HEK293 (cell line): ENCODE measurements at regions not wholly inside any gene's neighbourhood (a gene's known extent, or its start where the extent isn't known, plus 50 kb on each side); places are given as distances from the start of the nearest gene placed in this dataset.

ENCODE experiments used
- MZF1 ChIP-seq: fragments of 450-650 bp; formaldehyde crosslinking; IDR thresholded peaks from 2 replicates; pipeline ENCODE4 v1.5.1; 2017; ENCODE audit warnings: missing biosample characterization, missing genetic modification characterization, borderline replicate concordance
- SETDB1 ChIP-seq: IDR thresholded peaks from one replicate; pipeline ENCODE4 v1.6.1; 2017; ENCODE audit warnings: mild to moderate bottlenecking, low read length, moderate library complexity, mixed read lengths; ENCODE audit not compliant: insufficient read length
- SP2 ChIP-seq: fragments of 450-650 bp; formaldehyde crosslinking; IDR thresholded peaks from 2 replicates; pipeline ENCODE4 v1.5.1; 2016; ENCODE audit warnings: missing biosample characterization, missing genetic modification characterization
- WT1 ChIP-seq: fragments of 450-650 bp; formaldehyde crosslinking; IDR thresholded peaks from 2 replicates; pipeline ENCODE4 v1.5.1; 2016; ENCODE audit warnings: missing biosample characterization, missing genetic modification characterization
- ZNF138 ChIP-seq: fragments of 450-650 bp; formaldehyde crosslinking; IDR thresholded peaks from 2 replicates; pipeline ENCODE4 v1.5.1; 2016; ENCODE audit warnings: missing biosample characterization, missing genetic modification characterization, borderline replicate concordance
- ZNF274 ChIP-seq, 2 experiments: fragments of 200-500 bp in 1 of 2; fragments of 450-650 bp in 1 of 2; sonication (Bioruptor generic) in 1 of 2; formaldehyde crosslinking in 1 of 2; IDR thresholded peaks; 2 replicates each; pipeline versions ENCODE4 v1.5.1 to v1.6.1; 2014 to 2016; ENCODE audit warnings: borderline replicate concordance in 1 of 2, inconsistent platforms in 1 of 2, low read length in 1 of 2, missing biosample characterization in 1 of 2, missing genetic modification characterization in 1 of 2
- ZNF311 ChIP-seq: fragments of 450-650 bp; formaldehyde crosslinking; IDR thresholded peaks from 2 replicates; pipeline ENCODE4 v1.5.1; 2017; ENCODE audit warnings: missing biosample characterization, missing genetic modification characterization, borderline replicate concordance
- ZNF473 ChIP-seq: fragments of 450-650 bp; formaldehyde crosslinking; IDR thresholded peaks from 2 replicates; pipeline ENCODE4 v1.5.1; 2017; ENCODE audit warnings: missing biosample characterization, missing genetic modification characterization
- ZNF664 ChIP-seq: fragments of 450-650 bp; formaldehyde crosslinking; IDR thresholded peaks from 2 replicates; pipeline ENCODE4 v1.5.1; 2016; ENCODE audit warnings: missing biosample characterization, missing genetic modification characterization
- TF ChIP-seq, protein P1 (sequence below): fragments of 450-650 bp; formaldehyde crosslinking; IDR thresholded peaks from 2 replicates; pipeline ENCODE4 v1.5.1; 2016; ENCODE audit warnings: missing biosample characterization, missing genetic modification characterization
- TF ChIP-seq, protein P2 (sequence below): fragments of 450-650 bp; formaldehyde crosslinking; IDR thresholded peaks from 2 replicates; pipeline ENCODE4 v1.5.1; 2016; ENCODE audit warnings: missing biosample characterization, missing genetic modification characterization

DNA sequence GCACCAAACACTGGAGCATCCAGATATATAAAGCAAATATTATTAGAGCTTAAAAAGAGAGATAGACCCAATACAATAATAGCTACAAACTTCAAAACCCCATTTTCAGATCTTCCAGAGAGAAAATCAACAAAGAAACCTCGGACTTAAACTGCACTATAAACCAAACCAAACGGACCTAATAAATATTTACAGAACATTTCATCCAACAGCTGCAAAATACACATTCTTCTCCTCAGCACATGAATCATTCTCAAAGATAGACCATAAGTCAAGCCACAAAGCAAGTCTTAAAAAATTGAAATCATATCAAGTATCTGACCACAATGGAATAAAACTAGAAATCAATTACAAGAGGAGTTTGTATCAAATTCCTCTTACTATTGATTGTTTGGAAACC is 140.2 kb upstream of the OTOS start:
- no peak for TF ChIP-seq ZNF473 (tag by site-specific recombination)
- TF ChIP-seq SETDB1 = no peak
- TF ChIP-seq MZF1 (tag by site-specific recombination) = no peak
- TF ChIP-seq, protein P1, sequence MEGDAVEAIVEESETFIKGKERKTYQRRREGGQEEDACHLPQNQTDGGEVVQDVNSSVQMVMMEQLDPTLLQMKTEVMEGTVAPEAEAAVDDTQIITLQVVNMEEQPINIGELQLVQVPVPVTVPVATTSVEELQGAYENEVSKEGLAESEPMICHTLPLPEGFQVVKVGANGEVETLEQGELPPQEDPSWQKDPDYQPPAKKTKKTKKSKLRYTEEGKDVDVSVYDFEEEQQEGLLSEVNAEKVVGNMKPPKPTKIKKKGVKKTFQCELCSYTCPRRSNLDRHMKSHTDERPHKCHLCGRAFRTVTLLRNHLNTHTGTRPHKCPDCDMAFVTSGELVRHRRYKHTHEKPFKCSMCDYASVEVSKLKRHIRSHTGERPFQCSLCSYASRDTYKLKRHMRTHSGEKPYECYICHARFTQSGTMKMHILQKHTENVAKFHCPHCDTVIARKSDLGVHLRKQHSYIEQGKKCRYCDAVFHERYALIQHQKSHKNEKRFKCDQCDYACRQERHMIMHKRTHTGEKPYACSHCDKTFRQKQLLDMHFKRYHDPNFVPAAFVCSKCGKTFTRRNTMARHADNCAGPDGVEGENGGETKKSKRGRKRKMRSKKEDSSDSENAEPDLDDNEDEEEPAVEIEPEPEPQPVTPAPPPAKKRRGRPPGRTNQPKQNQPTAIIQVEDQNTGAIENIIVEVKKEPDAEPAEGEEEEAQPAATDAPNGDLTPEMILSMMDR = no peak
- no peak for TF ChIP-seq ZNF664
- TF ChIP-seq, protein P2, sequence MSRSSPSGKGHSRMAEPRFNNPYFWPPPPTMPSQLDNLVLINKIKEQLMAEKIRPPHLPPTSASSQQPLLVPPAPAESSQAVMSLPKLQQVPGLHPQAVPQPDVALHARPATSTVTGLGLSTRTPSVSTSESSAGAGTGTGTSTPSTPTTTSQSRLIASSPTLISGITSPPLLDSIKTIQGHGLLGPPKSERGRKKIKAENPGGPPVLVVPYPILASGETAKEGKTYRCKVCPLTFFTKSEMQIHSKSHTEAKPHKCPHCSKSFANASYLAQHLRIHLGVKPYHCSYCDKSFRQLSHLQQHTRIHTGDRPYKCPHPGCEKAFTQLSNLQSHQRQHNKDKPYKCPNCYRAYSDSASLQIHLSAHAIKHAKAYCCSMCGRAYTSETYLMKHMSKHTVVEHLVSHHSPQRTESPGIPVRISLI (tag by site-specific recombination) = no peak
- TF ChIP-seq ZNF311 (tag by site-specific recombination) = no peak
- no peak for TF ChIP-seq SP2 (tag by site-specific recombination)
- no peak for TF ChIP-seq WT1 (tag by site-specific recombination)
- TF ChIP-seq ZNF274 (IDR thresholded peaks at IDR 0.05; ENCODE audit: low read length) = no peak
- TF ChIP-seq ZNF274 (tag by site-specific recombination; IDR thresholded peaks at IDR 0.05; ENCODE audit: borderline replicate concordance) = no peak
- no peak for TF ChIP-seq ZNF138 (tag by site-specific recombination)
